ENCODE measurements at regions not wholly inside any gene's neighbourhood (a gene's known extent, or its start where the extent isn't known, plus 50 kb on each side); places are given as distances from the start of the nearest gene placed in this dataset.

DNA sequence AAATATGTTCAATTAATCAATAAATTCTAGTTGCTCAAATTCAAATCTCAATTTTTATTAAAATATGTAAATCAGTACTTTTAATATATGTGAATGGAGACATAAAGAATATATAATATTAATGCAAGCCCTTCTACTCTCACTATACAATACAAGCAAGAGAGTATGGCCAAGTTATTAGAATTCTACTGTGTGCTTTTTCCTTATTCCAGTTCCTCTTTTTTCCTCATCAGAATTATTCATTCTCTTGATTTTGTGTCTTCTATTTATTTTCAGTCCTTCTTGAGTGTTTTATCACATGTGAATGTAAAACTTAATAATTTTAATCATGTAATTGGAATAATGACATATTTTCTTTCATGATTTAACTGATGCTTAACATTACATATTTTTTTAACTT, 276.8 kb downstream of the PCDH20 start:
- TF ChIP-seq, protein P1, sequence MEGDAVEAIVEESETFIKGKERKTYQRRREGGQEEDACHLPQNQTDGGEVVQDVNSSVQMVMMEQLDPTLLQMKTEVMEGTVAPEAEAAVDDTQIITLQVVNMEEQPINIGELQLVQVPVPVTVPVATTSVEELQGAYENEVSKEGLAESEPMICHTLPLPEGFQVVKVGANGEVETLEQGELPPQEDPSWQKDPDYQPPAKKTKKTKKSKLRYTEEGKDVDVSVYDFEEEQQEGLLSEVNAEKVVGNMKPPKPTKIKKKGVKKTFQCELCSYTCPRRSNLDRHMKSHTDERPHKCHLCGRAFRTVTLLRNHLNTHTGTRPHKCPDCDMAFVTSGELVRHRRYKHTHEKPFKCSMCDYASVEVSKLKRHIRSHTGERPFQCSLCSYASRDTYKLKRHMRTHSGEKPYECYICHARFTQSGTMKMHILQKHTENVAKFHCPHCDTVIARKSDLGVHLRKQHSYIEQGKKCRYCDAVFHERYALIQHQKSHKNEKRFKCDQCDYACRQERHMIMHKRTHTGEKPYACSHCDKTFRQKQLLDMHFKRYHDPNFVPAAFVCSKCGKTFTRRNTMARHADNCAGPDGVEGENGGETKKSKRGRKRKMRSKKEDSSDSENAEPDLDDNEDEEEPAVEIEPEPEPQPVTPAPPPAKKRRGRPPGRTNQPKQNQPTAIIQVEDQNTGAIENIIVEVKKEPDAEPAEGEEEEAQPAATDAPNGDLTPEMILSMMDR (IDR thresholded peaks at IDR 0.05) = no peak
- TF ChIP-seq POLR2A (IDR thresholded peaks at IDR 0.05) = no peak
